ENCODE measurements at regions not wholly inside any gene's neighbourhood (a gene's known extent, or its start where the extent isn't known, plus 50 kb on each side); places are given as distances from the start of the nearest gene placed in this dataset.

DNA sequence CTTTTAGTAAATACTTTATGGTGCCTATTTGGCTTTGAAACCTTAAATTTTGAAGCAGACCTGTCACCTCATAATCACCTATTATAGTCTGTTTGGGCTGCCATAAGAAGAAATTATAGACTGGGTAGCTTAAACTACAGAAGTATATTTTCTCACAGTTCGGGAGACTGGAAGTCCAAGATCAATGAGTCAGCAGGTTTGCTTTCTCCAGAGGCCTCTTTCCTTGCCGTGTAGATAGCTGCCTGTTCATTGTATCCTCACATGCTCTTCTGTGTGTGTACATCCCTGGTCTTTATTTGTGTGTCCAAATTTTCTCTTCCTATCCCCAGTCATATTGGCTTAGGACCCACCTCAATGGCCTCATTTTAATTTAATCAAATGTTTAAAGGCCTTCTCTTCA, 518.2 kb downstream of the ADGRL2 start:
- TF ChIP-seq POLR2A (IDR thresholded peaks at IDR 0.05): no peak
- TF ChIP-seq CTCF (IDR thresholded peaks at IDR 0.05): no peak
